HG02885 (cell line): ENCODE measurements at regions not wholly inside any gene's neighbourhood (a gene's known extent, or its start where the extent isn't known, plus 50 kb on each side); places are given as distances from the start of the nearest gene placed in this dataset.
A peak's percentile ranks its signal among the peaks of the same experiment; 100 is the strongest.

Source experiments
- ATAC-seq: cut with Tn5 transposase; IDR thresholded peaks from one replicate; pipeline ENCODE4 v1.9.1; 2021; ENCODE audit warnings: mild to moderate bottlenecking; ENCODE audit not compliant: unreplicated experiment, poor library complexity

GRCh38 chr5:33338336-33339110 lies 102.2 kb upstream of the TARS1 start:
- no peak for ATAC-seq

GRCh38 chr5:33339413-33339812 lies 101.4 kb upstream of the TARS1 start:
- no peak for ATAC-seq

GRCh38 chr5:33340195-33340594 lies 100.6 kb upstream of the TARS1 start:
- no peak for ATAC-seq

GRCh38 chr5:33341351-33341750 lies 99.4 kb upstream of the TARS1 start:
- no peak for ATAC-seq

GRCh38 chr5:33343676-33344327 lies 97.0 kb upstream of the TARS1 start:
- ATAC-seq, result no peak

GRCh38 chr5:33346534-33346933 lies 94.2 kb upstream of the TARS1 start:
- ATAC-seq, result peak; percentile 64

- ATAC-seq, result no peak
These were observed 79.0 kb upstream of the TARS1 start for GRCh38 chr5:33361781-33362180.

GRCh38 chr5:33362915-33363314 lies 77.8 kb upstream of the TARS1 start:
- no peak for ATAC-seq

GRCh38 chr5:33363537-33363936 lies 77.2 kb upstream of the TARS1 start:
- no peak for ATAC-seq

GRCh38 chr5:33364406-33364805 lies 76.4 kb upstream of the TARS1 start:
- no peak for ATAC-seq

- no peak for ATAC-seq
These were observed 73.3 kb upstream of the TARS1 start for GRCh38 chr5:33367416-33367815.

- ATAC-seq, result no peak
These were observed 71.0 kb upstream of the TARS1 start for GRCh38 chr5:33369485-33370465.

- no peak for ATAC-seq
These were observed 70.3 kb upstream of the TARS1 start for GRCh38 chr5:33370466-33370859.

- no peak for ATAC-seq
These were observed 69.1 kb upstream of the TARS1 start for GRCh38 chr5:33371660-33372059.

- ATAC-seq, result no peak
These were observed 67.9 kb upstream of the TARS1 start for GRCh38 chr5:33372721-33373472.

- ATAC-seq, result no peak
These were observed 64.9 kb upstream of the TARS1 start for GRCh38 chr5:33375900-33376299.

GRCh38 chr5:33379757-33380156 lies 61.0 kb upstream of the TARS1 start:
- peak; percentile 50 for ATAC-seq

GRCh38 chr5:33381243-33381642 lies 59.5 kb upstream of the TARS1 start:
- no peak for ATAC-seq
